Liver (tissue), 8 donors: ENCODE measurements at regions not wholly inside any gene's neighbourhood (a gene's known extent, or its start where the extent isn't known, plus 50 kb on each side); places are given as distances from the start of the nearest gene placed in this dataset.

Source experiments
- DNase-seq: peaks from one replicate; pipeline ENCODE4 v3.0.0-alpha.2; 2017; ENCODE audit warnings: low spot score
- H3K27ac ChIP-seq, 2 donors: one replicate each; pipeline ENCODE4 v1.7.0; 2013; ENCODE audit warnings: inconsistent platforms in 2 of 2, low read length in 2 of 2, control low read depth in 1 of 2, low read depth in 1 of 2, mild to moderate bottlenecking in 1 of 2
- H3K27me3 ChIP-seq, 4 donors: one replicate each; pipeline versions ENCODE4 v1.6.1 to v1.7.0; 2013; ENCODE audit warnings: low read length in 3 of 4, inconsistent platforms in 1 of 4, mild to moderate bottlenecking in 1 of 4, moderate library complexity in 1 of 4; ENCODE audit not compliant: control insufficient read depth in 4 of 4, insufficient read depth in 4 of 4
- H3K36me3 ChIP-seq, 4 donors: one replicate each; pipeline versions ENCODE4 v1.6.1 to v1.7.0; 2013; ENCODE audit warnings: low read length in 3 of 4, mild to moderate bottlenecking in 3 of 4, low read depth in 1 of 4, moderate library complexity in 1 of 4; ENCODE audit not compliant: control insufficient read depth in 4 of 4, insufficient read depth in 3 of 4
- H3K4me1 ChIP-seq, 4 donors: one replicate each; pipeline versions ENCODE4 v1.6.1 to v1.7.0; 2013; ENCODE audit warnings: low read length in 3 of 4, mild to moderate bottlenecking in 3 of 4, moderate library complexity in 1 of 4; ENCODE audit not compliant: control insufficient read depth in 4 of 4, insufficient read depth in 4 of 4
- H3K4me3 ChIP-seq, 3 donors: one replicate each; pipeline versions ENCODE4 v1.6.1 to v1.7.0; 2013; ENCODE audit warnings: low read length in 3 of 3, control low read depth in 1 of 3, low read depth in 1 of 3, mild to moderate bottlenecking in 1 of 3
- H3K9ac ChIP-seq, 2 donors: one replicate each; pipeline ENCODE4 v1.7.0; 2013; ENCODE audit warnings: low read length in 2 of 2, mild to moderate bottlenecking in 2 of 2, moderate library complexity in 2 of 2, control low read depth in 1 of 2, low read depth in 1 of 2
- H3K9me3 ChIP-seq, 4 donors: one replicate each; pipeline versions ENCODE4 v1.6.1 to v1.7.0; 2013; ENCODE audit warnings: low read length in 3 of 4; ENCODE audit not compliant: control insufficient read depth in 4 of 4
- CTCF ChIP-seq: fragments of 150-350 bp; IDR thresholded peaks from 2 replicates; pipeline ENCODE4 v1.5.1; 2017; ENCODE audit warnings: improper control_type of control experiment, low read depth, low read length; ENCODE audit not compliant: missing input control
- EGR1 ChIP-seq, 2 donors: IDR thresholded peaks; 2 replicates each; pipeline ENCODE4 v1.6.1; 2016 to 2018; ENCODE audit warnings: antibody characterized with exemption in 2 of 2, low read depth in 2 of 2
- FOXA1 ChIP-seq: IDR thresholded peaks from 2 replicates; pipeline ENCODE4 v1.6.1; 2016; ENCODE audit warnings: antibody characterized with exemption
- FOXA2 ChIP-seq: IDR thresholded peaks from 2 replicates; pipeline ENCODE4 v1.6.1; 2016; ENCODE audit warnings: antibody characterized with exemption
- GABPA ChIP-seq, 2 donors: IDR thresholded peaks in 1 of 2; conservative IDR thresholded peaks in 1 of 2; 2 replicates each; pipeline ENCODE4 v1.6.1; 2016; ENCODE audit warnings: antibody characterized with exemption in 2 of 2, mild to moderate bottlenecking in 1 of 2, moderate library complexity in 1 of 2
- HNF4A ChIP-seq, 2 donors: conservative IDR thresholded peaks; 2 replicates each; pipeline ENCODE4 v1.6.1; 2016; ENCODE audit warnings: antibody characterized with exemption in 2 of 2, mild to moderate bottlenecking in 2 of 2
- HNF4G ChIP-seq: IDR thresholded peaks from 2 replicates; pipeline ENCODE4 v1.6.1; 2016; ENCODE audit warnings: antibody characterized with exemption
- MAX ChIP-seq: IDR thresholded peaks from 2 replicates; pipeline ENCODE4 v1.6.1; 2016; ENCODE audit warnings: antibody characterized with exemption
- NR2F2 ChIP-seq: IDR thresholded peaks from 2 replicates; pipeline ENCODE4 v1.6.1; 2016; ENCODE audit warnings: antibody characterized with exemption
- RAD21 ChIP-seq, 2 donors: IDR thresholded peaks; 2 replicates each; pipeline ENCODE4 v1.6.1; 2016; ENCODE audit warnings: antibody characterized with exemption in 2 of 2, mild to moderate bottlenecking in 2 of 2
- RXRA ChIP-seq, 2 donors: IDR thresholded peaks; 2 replicates each; pipeline ENCODE4 v1.6.1; 2017 to 2018; ENCODE audit warnings: antibody characterized with exemption in 2 of 2, mild to moderate bottlenecking in 1 of 2
- TAF1 ChIP-seq: conservative IDR thresholded peaks from 2 replicates; pipeline ENCODE4 v1.6.1; 2016; ENCODE audit warnings: antibody characterized with exemption, mild to moderate bottlenecking
- WGBS: extraction: QIAGEN DNeasy Blood & Tissue Kit; methylation state at CpG from one replicate; pipeline ENCODE4 v1.1.7; 2013; 5-methylcytosine and 5-hydroxymethylcytosine counted together
- TF ChIP-seq, protein P1 (sequence below): IDR thresholded peaks from 2 replicates; pipeline ENCODE4 v1.6.1; 2016; ENCODE audit warnings: antibody characterized with exemption
- TF ChIP-seq, protein P2 (sequence below): IDR thresholded peaks from 2 replicates; pipeline ENCODE4 v1.6.1; 2016; ENCODE audit warnings: antibody characterized with exemption, mild to moderate bottlenecking
- donor health status: healthy.
- donor health status: healthy.
- donor health status: healthy.
- donor health status: healthy.
- donor health status: healthy.

DNA sequence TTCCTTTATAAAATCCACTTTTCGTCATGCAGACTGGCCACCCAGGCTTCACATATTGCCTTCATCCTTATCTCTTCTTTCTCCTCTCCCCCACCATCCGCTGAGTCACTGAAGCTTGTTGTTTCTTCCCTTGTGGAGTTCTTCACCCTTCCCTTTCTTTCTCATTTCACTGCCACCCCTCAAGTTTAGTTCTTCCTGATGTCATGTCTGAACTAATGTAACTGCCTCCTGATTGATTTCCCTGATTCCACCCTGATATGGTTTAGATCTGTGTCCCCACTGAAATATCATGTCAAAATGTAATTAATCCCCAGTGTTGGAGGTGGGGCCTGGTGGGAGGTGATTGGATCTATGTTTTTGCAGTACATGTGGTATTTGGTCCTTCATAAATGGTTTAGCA is 151.4 kb downstream of the CPEB2 start:
- Histone ChIP-seq H3K27me3 (no peaks in the 10 kb centered on the region), H3K4me3 (no peak overlapping the region), H3K9ac (no peak overlapping the region), H3K36me3 (no peaks in the 10 kb centered on the region), H3K27ac (no peak overlapping the region), H3K9me3 (no peaks in the 10 kb centered on the region), H3K4me1 (peaks cover 2 to 13% (median 8%) of the 10 kb centered on the region in 4 donors)
- no peak for TF ChIP-seq NR2F2
- TF ChIP-seq TAF1: no peak
- TF ChIP-seq, protein P1, sequence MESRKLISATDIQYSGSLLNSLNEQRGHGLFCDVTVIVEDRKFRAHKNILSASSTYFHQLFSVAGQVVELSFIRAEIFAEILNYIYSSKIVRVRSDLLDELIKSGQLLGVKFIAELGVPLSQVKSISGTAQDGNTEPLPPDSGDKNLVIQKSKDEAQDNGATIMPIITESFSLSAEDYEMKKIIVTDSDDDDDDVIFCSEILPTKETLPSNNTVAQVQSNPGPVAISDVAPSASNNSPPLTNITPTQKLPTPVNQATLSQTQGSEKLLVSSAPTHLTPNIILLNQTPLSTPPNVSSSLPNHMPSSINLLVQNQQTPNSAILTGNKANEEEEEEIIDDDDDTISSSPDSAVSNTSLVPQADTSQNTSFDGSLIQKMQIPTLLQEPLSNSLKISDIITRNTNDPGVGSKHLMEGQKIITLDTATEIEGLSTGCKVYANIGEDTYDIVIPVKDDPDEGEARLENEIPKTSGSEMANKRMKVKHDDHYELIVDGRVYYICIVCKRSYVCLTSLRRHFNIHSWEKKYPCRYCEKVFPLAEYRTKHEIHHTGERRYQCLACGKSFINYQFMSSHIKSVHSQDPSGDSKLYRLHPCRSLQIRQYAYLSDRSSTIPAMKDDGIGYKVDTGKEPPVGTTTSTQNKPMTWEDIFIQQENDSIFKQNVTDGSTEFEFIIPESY: no peak
- TF ChIP-seq, protein P2, sequence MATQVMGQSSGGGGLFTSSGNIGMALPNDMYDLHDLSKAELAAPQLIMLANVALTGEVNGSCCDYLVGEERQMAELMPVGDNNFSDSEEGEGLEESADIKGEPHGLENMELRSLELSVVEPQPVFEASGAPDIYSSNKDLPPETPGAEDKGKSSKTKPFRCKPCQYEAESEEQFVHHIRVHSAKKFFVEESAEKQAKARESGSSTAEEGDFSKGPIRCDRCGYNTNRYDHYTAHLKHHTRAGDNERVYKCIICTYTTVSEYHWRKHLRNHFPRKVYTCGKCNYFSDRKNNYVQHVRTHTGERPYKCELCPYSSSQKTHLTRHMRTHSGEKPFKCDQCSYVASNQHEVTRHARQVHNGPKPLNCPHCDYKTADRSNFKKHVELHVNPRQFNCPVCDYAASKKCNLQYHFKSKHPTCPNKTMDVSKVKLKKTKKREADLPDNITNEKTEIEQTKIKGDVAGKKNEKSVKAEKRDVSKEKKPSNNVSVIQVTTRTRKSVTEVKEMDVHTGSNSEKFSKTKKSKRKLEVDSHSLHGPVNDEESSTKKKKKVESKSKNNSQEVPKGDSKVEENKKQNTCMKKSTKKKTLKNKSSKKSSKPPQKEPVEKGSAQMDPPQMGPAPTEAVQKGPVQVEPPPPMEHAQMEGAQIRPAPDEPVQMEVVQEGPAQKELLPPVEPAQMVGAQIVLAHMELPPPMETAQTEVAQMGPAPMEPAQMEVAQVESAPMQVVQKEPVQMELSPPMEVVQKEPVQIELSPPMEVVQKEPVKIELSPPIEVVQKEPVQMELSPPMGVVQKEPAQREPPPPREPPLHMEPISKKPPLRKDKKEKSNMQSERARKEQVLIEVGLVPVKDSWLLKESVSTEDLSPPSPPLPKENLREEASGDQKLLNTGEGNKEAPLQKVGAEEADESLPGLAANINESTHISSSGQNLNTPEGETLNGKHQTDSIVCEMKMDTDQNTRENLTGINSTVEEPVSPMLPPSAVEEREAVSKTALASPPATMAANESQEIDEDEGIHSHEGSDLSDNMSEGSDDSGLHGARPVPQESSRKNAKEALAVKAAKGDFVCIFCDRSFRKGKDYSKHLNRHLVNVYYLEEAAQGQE: no peak
- no peak for TF ChIP-seq GABPA (IDR thresholded peaks at IDR 0.05 in 1 of 2, conservative IDR thresholded peaks at IDR 0.05 in 1 of 2)
- TF ChIP-seq EGR1 (IDR thresholded peaks at IDR 0.05; ENCODE audit: low read depth in 2 of 2): no peak
- no peak for DNase-seq
- 92% methylated on average over 2 of the region's 2 CpGs for WGBS

GRCh38 chr4:15158406-15159091 is 156.3 kb downstream of the CPEB2 start:
- Histone ChIP-seq H3K9ac (no peak overlapping the region), H3K4me1 (no peaks in the 10 kb centered on the region), H3K36me3 (no peaks in the 10 kb centered on the region), H3K9me3 (no peaks in the 10 kb centered on the region), H3K4me3 (no peak overlapping the region), H3K27me3 (no peaks in the 10 kb centered on the region), H3K27ac (no peak overlapping the region)
- TF ChIP-seq, protein P1: no peak
- TF ChIP-seq HNF4A (conservative IDR thresholded peaks at IDR 0.05) (no peak), HNF4G (no peak), FOXA2 (no peak), RXRA (IDR thresholded peaks at IDR 0.05) (no peak), MAX (no peak), FOXA1 (no peak), CTCF (no peak), RAD21 (IDR thresholded peaks at IDR 0.05) (no peak)
- TF ChIP-seq, protein P2: no peak
- no peak for DNase-seq
- WGBS: 94% methylated on average over 9 of the region's 9 CpGs
